Stimulated activated CD4-positive, alpha-beta T cell treated with anti-CD3 and anti-CD28 coated beads, Interleukin-15, amount 100 ng/mL, for 24 hours (primary cell): ENCODE measurements at regions not wholly inside any gene's neighbourhood (a gene's known extent, or its start where the extent isn't known, plus 50 kb on each side); places are given as distances from the start of the nearest gene placed in this dataset.
"Not testable (repeated sequence)": the region's sequence is repeated elsewhere in the genome, so short reads cannot be mapped to it uniquely, and the experiment has no call there.

Experiments
- DNase-seq: peaks from one replicate; pipeline ENCODE4 v3.0.0-alpha.2; 2020

GRCh38 chr20:5492937-5493336 lies 117.9 kb downstream of the GPCPD1 start:
- no peak for DNase-seq

GRCh38 chr20:5491455-5491854 lies 119.4 kb downstream of the GPCPD1 start:
- DNase-seq = no peak

- no peak for DNase-seq
These were observed 121.2 kb downstream of the GPCPD1 start for GRCh38 chr20:5489601-5490000.

GRCh38 chr20:5488823-5489222 lies 122.0 kb downstream of the GPCPD1 start:
- no peak for DNase-seq

GRCh38 chr20:5486377-5487054 lies 124.3 kb downstream of the GPCPD1 start:
- no peak for DNase-seq

- DNase-seq = no peak
These were observed 125.9 kb downstream of the GPCPD1 start for GRCh38 chr20:5484926-5485325.

- DNase-seq = no peak
These were observed 126.5 kb downstream of the GPCPD1 start for GRCh38 chr20:5484346-5484745.

GRCh38 chr20:5482791-5483190 lies 128.0 kb downstream of the GPCPD1 start:
- no peak for DNase-seq

- no peak for DNase-seq
These were observed 128.9 kb downstream of the GPCPD1 start for GRCh38 chr20:5481872-5482271.

GRCh38 chr20:5480824-5481600 lies 129.8 kb downstream of the GPCPD1 start:
- no peak for DNase-seq

- DNase-seq = no peak
These were observed 135.9 kb downstream of the GPCPD1 start for GRCh38 chr20:5474646-5475550.

GRCh38 chr20:5471866-5472265 lies 138.9 kb downstream of the GPCPD1 start:
- not testable (repeated sequence) for DNase-seq

- DNase-seq = no peak
These were observed 139.4 kb downstream of the GPCPD1 start for GRCh38 chr20:5471368-5471767.

GRCh38 chr20:5470943-5471342 lies 139.9 kb downstream of the GPCPD1 start:
- no peak for DNase-seq

GRCh38 chr20:5470458-5470857 lies 140.3 kb downstream of the GPCPD1 start:
- DNase-seq = no peak

- no peak for DNase-seq
These were observed 141.7 kb downstream of the GPCPD1 start for GRCh38 chr20:5469111-5469510.

- no peak for DNase-seq
These were observed 143.7 kb downstream of the GPCPD1 start for GRCh38 chr20:5467086-5467485.

GRCh38 chr20:5465604-5465927 lies 145.2 kb downstream of the GPCPD1 start:
- no peak for DNase-seq

GRCh38 chr20:5464901-5465603 lies 145.8 kb downstream of the GPCPD1 start:
- no peak for DNase-seq

- DNase-seq = no peak
These were observed 146.4 kb upstream of the PROKR2 start for GRCh38 chr20:5463007-5463686.

GRCh38 chr20:5453745-5454144 lies 137.0 kb upstream of the PROKR2 start:
- not testable (repeated sequence) for DNase-seq

GRCh38 chr20:5453316-5453715 lies 136.6 kb upstream of the PROKR2 start:
- not testable (repeated sequence) for DNase-seq
